NCI-H2107 (cell line): ENCODE measurements at regions not wholly inside any gene's neighbourhood (a gene's known extent, or its start where the extent isn't known, plus 50 kb on each side); places are given as distances from the start of the nearest gene placed in this dataset.
A peak's percentile ranks its signal among the peaks of the same experiment; 100 is the strongest.

Experiments used
- DNase-seq: peaks from one replicate; lab custom pipeline; 2025; lab: John Stamatoyannopoulos, UW

- DNase-seq, result no peak
These were observed 765.9 kb downstream of the NR2F2 start for GRCh38 chr15:97096303-97096835.

- DNase-seq, result no peak
These were observed 768.5 kb downstream of the NR2F2 start for GRCh38 chr15:97099040-97099439.

- no peak for DNase-seq
These were observed 771.1 kb downstream of the NR2F2 start for GRCh38 chr15:97101572-97101971.

- no peak for DNase-seq
These were observed 784.6 kb downstream of the NR2F2 start for GRCh38 chr15:97114900-97115760.

- no peak for DNase-seq
These were observed 785.2 kb downstream of the NR2F2 start for GRCh38 chr15:97115761-97116070.

GRCh38 chr15:97124790-97125189 lies 794.3 kb downstream of the NR2F2 start:
- no peak for DNase-seq

- no peak for DNase-seq
These were observed 796.2 kb downstream of the NR2F2 start for GRCh38 chr15:97126553-97127233.

GRCh38 chr15:97129674-97130073 lies 799.2 kb downstream of the NR2F2 start:
- DNase-seq, result no peak

GRCh38 chr15:97140216-97140615 lies 809.7 kb downstream of the NR2F2 start:
- no peak for DNase-seq

- DNase-seq, result no peak
These were observed 810.9 kb downstream of the NR2F2 start for GRCh38 chr15:97141360-97141759.

GRCh38 chr15:97141871-97142270 lies 811.4 kb downstream of the NR2F2 start:
- DNase-seq, result no peak

GRCh38 chr15:97143592-97144376 lies 813.3 kb downstream of the NR2F2 start:
- no peak for DNase-seq

- DNase-seq, result no peak
These were observed 813.8 kb downstream of the NR2F2 start for GRCh38 chr15:97144377-97144711.

GRCh38 chr15:97146929-97147870 lies 813.3 kb upstream of the ARRDC4 start:
- no peak for DNase-seq

GRCh38 chr15:97153356-97153965 lies 807.0 kb upstream of the ARRDC4 start:
- DNase-seq, result no peak

- DNase-seq, result no peak
These were observed 803.7 kb upstream of the ARRDC4 start for GRCh38 chr15:97156739-97157265.

- no peak for DNase-seq
These were observed 797.6 kb upstream of the ARRDC4 start for GRCh38 chr15:97162805-97163495.

- DNase-seq, result no peak
These were observed 795.3 kb upstream of the ARRDC4 start for GRCh38 chr15:97165205-97165604.

- peak; percentile 19 for DNase-seq
These were observed 791.6 kb upstream of the ARRDC4 start for GRCh38 chr15:97168704-97169475.
